ENCODE measurements at regions not wholly inside any gene's neighbourhood (a gene's known extent, or its start where the extent isn't known, plus 50 kb on each side); places are given as distances from the start of the nearest gene placed in this dataset.

GRCh38 chr1:103931891-103932290 is 182.2 kb downstream of the AMY1C start:
- Histone ChIP-seq H2BK15ac (ENCODE audit: low read length) (no peak overlapping the region), H3K36me3 (replicated peaks in 1 of 2; ENCODE audit: control insufficient read depth in 2 of 2, insufficient read depth in 2 of 2, low read length in 2 of 2) (no peaks in the 10 kb centered on the region)

GRCh38 chr1:103937763-103938357 is 188.2 kb downstream of the AMY1C start:
- Histone ChIP-seq H2AK5ac (ENCODE audit: low read depth, low read length) (no peak overlapping the region), H3K79me1 (ENCODE audit: low read depth, low read length) (no peaks in the 10 kb centered on the region), H3K9me3 (replicated peaks in 1 of 2; ENCODE audit: control insufficient read depth in 2 of 2, insufficient read depth in 1 of 2, low read depth in 1 of 2, low read length in 2 of 2) (no peaks in the 10 kb centered on the region), H3K14ac (ENCODE audit: low read length) (no peak overlapping the region), H2BK5ac (ENCODE audit: low read length) (no peak overlapping the region), H3K4me3 (ENCODE audit: low read length in 2 of 2) (no peak overlapping the region), H3K23ac (ENCODE audit: low read depth, low read length, poor library complexity) (no peak overlapping the region), H4K8ac (ENCODE audit: low read depth, low read length) (no peak overlapping the region), H3K4ac (ENCODE audit: low read length) (no peak overlapping the region), H4K91ac (ENCODE audit: low read depth, low read length, poor library complexity) (no peak overlapping the region), H2BK12ac (ENCODE audit: low read length) (no peak overlapping the region), H3K4me1 (ENCODE audit: control insufficient read depth in 2 of 2, insufficient read depth in 1 of 2, low read depth in 1 of 2, low read length in 2 of 2) (peaks cover 0 to 2% of the 10 kb centered on the region in 2 donors), H3K27ac (replicated peaks; ENCODE audit: low read length) (no peak overlapping the region), H2BK120ac (ENCODE audit: low read depth, low read length) (no peak overlapping the region), H3K9ac (ENCODE audit: low read depth, low read length, poor library complexity) (no peak overlapping the region), H3K27me3 (ENCODE audit: control insufficient read depth in 3 of 3, insufficient read depth in 3 of 3, low read depth in 1 of 3, low read length in 3 of 3) (no peaks in the 10 kb centered on the region), H3K36me3 (replicated peaks in 1 of 2; ENCODE audit: control insufficient read depth in 2 of 2, insufficient read depth in 2 of 2, low read length in 2 of 2) (no peaks in the 10 kb centered on the region), H2AFZ (ENCODE audit: low read length) (no peak overlapping the region), H3K4me2 (ENCODE audit: insufficient read depth, low read length, poor library complexity, severe bottlenecking) (no peak overlapping the region), H3K18ac (ENCODE audit: low read length) (no peak overlapping the region), H2BK15ac (ENCODE audit: low read length) (no peak overlapping the region)
- DNase-seq (ENCODE audit: low spot score) = no peak
- no CpG with 5 or more reads among the region's 4 CpGs for WGBS, 2 donors (ENCODE audit: extremely low coverage in 2 of 2, insufficient read length in 2 of 2, insufficient replicate concordance in 1 of 2)

More at GRCh38 chr1:103931891-103932290, 182.2 kb downstream of the AMY1C start:
- no peaks in the 10 kb centered on the region for H3K79me1 ChIP-seq (ENCODE audit: low read depth, low read length)
- H3K27ac ChIP-seq (replicated peaks; ENCODE audit: low read length) = no peak overlapping the region
- no peak overlapping the region for H2BK120ac ChIP-seq (ENCODE audit: low read depth, low read length)
- H4K8ac ChIP-seq (ENCODE audit: low read depth, low read length) = no peak overlapping the region
- no CpG with 5 or more reads among the region's 1 CpG for WGBS, 2 donors (ENCODE audit: extremely low coverage in 2 of 2, insufficient read length in 2 of 2, insufficient replicate concordance in 1 of 2)
- no peak overlapping the region for H2BK5ac ChIP-seq (ENCODE audit: low read length)
- no peak overlapping the region for H3K4me3 ChIP-seq (ENCODE audit: low read length in 2 of 2)
- H3K4ac ChIP-seq (ENCODE audit: low read length) = no peak overlapping the region
- DNase-seq (ENCODE audit: low spot score) = no peak
- no peak overlapping the region for H3K14ac ChIP-seq (ENCODE audit: low read length)
- H3K9me3 ChIP-seq (replicated peaks in 1 of 2; ENCODE audit: control insufficient read depth in 2 of 2, insufficient read depth in 1 of 2, low read depth in 1 of 2, low read length in 2 of 2) = no peaks in the 10 kb centered on the region
- no peaks in the 10 kb centered on the region for H3K4me1 ChIP-seq (ENCODE audit: control insufficient read depth in 2 of 2, insufficient read depth in 1 of 2, low read depth in 1 of 2, low read length in 2 of 2)
- H3K27me3 ChIP-seq (ENCODE audit: control insufficient read depth in 3 of 3, insufficient read depth in 3 of 3, low read depth in 1 of 3, low read length in 3 of 3) = no peaks in the 10 kb centered on the region
- no peak overlapping the region for H4K91ac ChIP-seq (ENCODE audit: low read depth, low read length, poor library complexity)
- no peak overlapping the region for H2AK5ac ChIP-seq (ENCODE audit: low read depth, low read length)
- H3K4me2 ChIP-seq (ENCODE audit: insufficient read depth, low read length, poor library complexity, severe bottlenecking) = no peak overlapping the region
- no peak overlapping the region for H3K9ac ChIP-seq (ENCODE audit: low read depth, low read length, poor library complexity)
- H3K23ac ChIP-seq (ENCODE audit: low read depth, low read length, poor library complexity) = no peak overlapping the region
- H3K18ac ChIP-seq (ENCODE audit: low read length) = no peak overlapping the region
- H2AFZ ChIP-seq (ENCODE audit: low read length) = no peak overlapping the region
- H2BK12ac ChIP-seq (ENCODE audit: low read length) = no peak overlapping the region

GRCh38 chr1:103941086-103941485 is 191.4 kb downstream of the AMY1C start:
- Histone ChIP-seq H3K9me3 (replicated peaks in 1 of 2; ENCODE audit: control insufficient read depth in 2 of 2, insufficient read depth in 1 of 2, low read depth in 1 of 2, low read length in 2 of 2) (no peaks in the 10 kb centered on the region), H2BK120ac (ENCODE audit: low read depth, low read length) (no peak overlapping the region), H2AFZ (ENCODE audit: low read length) (no peak overlapping the region), H3K4me3 (ENCODE audit: low read length in 2 of 2) (no peak overlapping the region), H3K4me2 (ENCODE audit: insufficient read depth, low read length, poor library complexity, severe bottlenecking) (no peak overlapping the region), H2BK12ac (ENCODE audit: low read length) (no peak overlapping the region), H3K14ac (ENCODE audit: low read length) (no peak overlapping the region), H3K27ac (replicated peaks; ENCODE audit: low read length) (no peak overlapping the region), H4K91ac (ENCODE audit: low read depth, low read length, poor library complexity) (no peak overlapping the region), H3K23ac (ENCODE audit: low read depth, low read length, poor library complexity) (no peak overlapping the region), H2BK5ac (ENCODE audit: low read length) (no peak overlapping the region), H3K79me1 (ENCODE audit: low read depth, low read length) (no peaks in the 10 kb centered on the region), H3K36me3 (replicated peaks in 1 of 2; ENCODE audit: control insufficient read depth in 2 of 2, insufficient read depth in 2 of 2, low read length in 2 of 2) (no peaks in the 10 kb centered on the region), H3K4ac (ENCODE audit: low read length) (no peak overlapping the region), H2AK5ac (ENCODE audit: low read depth, low read length) (no peak overlapping the region), H2BK15ac (ENCODE audit: low read length) (no peak overlapping the region), H3K27me3 (ENCODE audit: control insufficient read depth in 3 of 3, insufficient read depth in 3 of 3, low read depth in 1 of 3, low read length in 3 of 3) (no peaks in the 10 kb centered on the region), H3K4me1 (ENCODE audit: control insufficient read depth in 2 of 2, insufficient read depth in 1 of 2, low read depth in 1 of 2, low read length in 2 of 2) (peaks cover 0 to 2% of the 10 kb centered on the region in 2 donors), H3K9ac (ENCODE audit: low read depth, low read length, poor library complexity) (no peak overlapping the region), H4K8ac (ENCODE audit: low read depth, low read length) (no peak overlapping the region), H3K18ac (ENCODE audit: low read length) (no peak overlapping the region)
- no CpG with 5 or more reads among the region's 3 CpGs for WGBS, 2 donors (ENCODE audit: extremely low coverage in 2 of 2, insufficient read length in 2 of 2, insufficient replicate concordance in 1 of 2)
- no peak for DNase-seq (ENCODE audit: low spot score)

- Histone ChIP-seq H2AK5ac (ENCODE audit: low read depth, low read length) (no peak overlapping the region), H2BK5ac (ENCODE audit: low read length) (no peak overlapping the region), H4K8ac (ENCODE audit: low read depth, low read length) (no peak overlapping the region), H3K4me1 (ENCODE audit: control insufficient read depth in 2 of 2, insufficient read depth in 1 of 2, low read depth in 1 of 2, low read length in 2 of 2) (peaks cover 0 to 2% of the 10 kb centered on the region in 2 donors), H3K36me3 (replicated peaks in 1 of 2; ENCODE audit: control insufficient read depth in 2 of 2, insufficient read depth in 2 of 2, low read length in 2 of 2) (no peaks in the 10 kb centered on the region), H3K9me3 (replicated peaks in 1 of 2; ENCODE audit: control insufficient read depth in 2 of 2, insufficient read depth in 1 of 2, low read depth in 1 of 2, low read length in 2 of 2) (no peaks in the 10 kb centered on the region), H3K79me1 (ENCODE audit: low read depth, low read length) (no peaks in the 10 kb centered on the region), H3K27ac (replicated peaks; ENCODE audit: low read length) (no peak overlapping the region), H3K4ac (ENCODE audit: low read length) (no peak overlapping the region), H2BK120ac (ENCODE audit: low read depth, low read length) (no peak overlapping the region), H3K4me2 (ENCODE audit: insufficient read depth, low read length, poor library complexity, severe bottlenecking) (no peak overlapping the region), H4K91ac (ENCODE audit: low read depth, low read length, poor library complexity) (no peak overlapping the region), H2BK12ac (ENCODE audit: low read length) (no peak overlapping the region), H3K27me3 (ENCODE audit: control insufficient read depth in 3 of 3, insufficient read depth in 3 of 3, low read depth in 1 of 3, low read length in 3 of 3) (no peaks in the 10 kb centered on the region), H3K4me3 (ENCODE audit: low read length in 2 of 2) (no peak overlapping the region), H3K23ac (ENCODE audit: low read depth, low read length, poor library complexity) (no peak overlapping the region), H2BK15ac (ENCODE audit: low read length) (no peak overlapping the region), H3K9ac (ENCODE audit: low read depth, low read length, poor library complexity) (no peak overlapping the region), H3K18ac (ENCODE audit: low read length) (no peak overlapping the region), H3K14ac (ENCODE audit: low read length) (no peak overlapping the region), H2AFZ (ENCODE audit: low read length) (no peak overlapping the region)
- no CpG with 5 or more reads among the region's 1 CpG for WGBS, 2 donors (ENCODE audit: extremely low coverage in 2 of 2, insufficient read length in 2 of 2, insufficient replicate concordance in 1 of 2)
- DNase-seq (ENCODE audit: low spot score) = no peak
These were observed 192.3 kb downstream of the AMY1C start for GRCh38 chr1:103942029-103942428.
